GM12878 (cell line): ENCODE measurements at regions not wholly inside any gene's neighbourhood (a gene's known extent, or its start where the extent isn't known, plus 50 kb on each side); places are given as distances from the start of the nearest gene placed in this dataset.

Experiments
- ATAC-seq: fragments of 200-7000 bp; cut with Tn5 transposase; 3 replicates; pipeline ENCODE4 v1.9.1; 2020; ENCODE audit warnings: mild to moderate bottlenecking, moderate library complexity
- BruUV-seq: library from RNA; stranded (reverse); fragments of 400-500 nt; replicated peaks from 2 replicates; lab custom pipeline; 2021; lab: Mats Ljungman, UMichigan
- CTCF ChIA-PET: fragments of 300-600 bp; sonication (Branson Sonifier 250); formaldehyde crosslinking; extraction: SDS; loops from one replicate; lab custom pipeline; 2021; ENCODE audit warnings: inconsistent platforms; lab: Yijun Ruan, JAX
- POLR2A ChIA-PET: fragments of 350-600 bp; formaldehyde crosslinking; extraction: SDS; loops from one replicate; lab custom pipeline; 2021; ENCODE audit warnings: inconsistent platforms; lab: Charles Lee
- RAD21 ChIA-PET: fragments of 300-600 bp; sonication (Branson Sonifier 250); formaldehyde crosslinking; loops from one replicate; lab custom pipeline; 2023; ENCODE audit warnings: antibody characterized with exemption; ENCODE audit not compliant: unreplicated experiment; lab: Charles Lee
- SMC1A ChIA-PET: fragments of 300-600 bp; sonication (Branson Sonifier 250); formaldehyde crosslinking; loops from one replicate; lab custom pipeline; 2023; ENCODE audit not compliant: unreplicated experiment, uncharacterized antibody; lab: Charles Lee
- DNase-seq: peaks from one replicate; pipeline ENCODE4 v3.0.0-alpha.2; 2011; ENCODE audit warnings: low read depth, low spot score
- FAIRE-seq: peaks from 3 replicates; lab custom pipeline; 2011; peaks lifted over from hg19 to GRCh38; lab: Jason Lieb, UNC
- H2AFZ ChIP-seq: 2 replicates; pipeline ENCODE4 v1.6.0; 2011; ENCODE audit warnings: low read depth, low read length, control low read depth; ENCODE audit not compliant: control insufficient read depth
- H3K27ac ChIP-seq: 2 replicates; pipeline ENCODE4 v1.5.1; 2011; ENCODE audit warnings: control low read depth; ENCODE audit not compliant: control insufficient read depth, insufficient read depth
- H3K27me3 ChIP-seq, 2 experiments: replicated peaks in 1 of 2; 2 replicates each; pipeline versions ENCODE4 v1.6.0 to v1.6.1; 2011; ENCODE audit warnings: low read length in 1 of 2; ENCODE audit not compliant: control insufficient read depth in 2 of 2, insufficient read depth in 2 of 2
- H3K36me3 ChIP-seq, 2 experiments: 2 replicates each; pipeline ENCODE4 v1.5.1; 2011; ENCODE audit warnings: low read length in 1 of 2; ENCODE audit not compliant: control insufficient read depth in 2 of 2, insufficient read depth in 2 of 2
- H3K4me1 ChIP-seq: 2 replicates; pipeline ENCODE4 v1.6.1; 2011; ENCODE audit warnings: mild to moderate bottlenecking, low read length, moderate library complexity, mixed read lengths; ENCODE audit not compliant: control insufficient read depth, insufficient read depth
- H3K4me2 ChIP-seq: 2 replicates; pipeline ENCODE4 v1.6.0; 2011; ENCODE audit warnings: control low read depth; ENCODE audit not compliant: control insufficient read depth, insufficient read depth
- H3K4me3 ChIP-seq: fragments of 200-600 bp; sonication (generic); 2 replicates; pipeline ENCODE4 v1.5.1; 2016
- H3K79me2 ChIP-seq: 2 replicates; pipeline ENCODE4 v1.6.0; 2011; ENCODE audit warnings: low read length; ENCODE audit not compliant: control insufficient read depth, insufficient read depth
- H3K9ac ChIP-seq: 2 replicates; pipeline ENCODE4 v1.8.0; 2011; ENCODE audit warnings: low read length, control low read depth, mixed read lengths; ENCODE audit not compliant: control insufficient read depth, insufficient read depth
- H3K9me3 ChIP-seq: replicated peaks from 3 replicates; pipeline ENCODE4 v1.5.1; 2011; ENCODE audit warnings: mild to moderate bottlenecking, low read length; ENCODE audit not compliant: control insufficient read depth, insufficient read depth
- H4K20me1 ChIP-seq: 2 replicates; pipeline ENCODE4 v1.6.0; 2011; ENCODE audit not compliant: control insufficient read depth, insufficient read depth
- BRCA1 ChIP-seq: IDR thresholded peaks from 2 replicates; pipeline ENCODE4 v1.6.1; 2011; ENCODE audit warnings: low read depth, low read length, improper control_type of control experiment
- HCFC1 ChIP-seq: fragments of 150-350 bp; IDR thresholded peaks from 2 replicates; pipeline ENCODE4 v1.6.1; 2014; ENCODE audit warnings: low read length
- IKZF1 ChIP-seq: fragments of 450-650 bp; conservative IDR thresholded peaks from 2 replicates; pipeline ENCODE4 v1.6.1; 2017; ENCODE audit warnings: antibody characterized with exemption, mild to moderate bottlenecking
- NFIC ChIP-seq: IDR thresholded peaks from 2 replicates; pipeline ENCODE4 v1.6.1; 2012; ENCODE audit warnings: low read depth, mild to moderate bottlenecking, inconsistent platforms, low read length, moderate library complexity
- NFXL1 ChIP-seq: fragments of 450-650 bp; IDR thresholded peaks from 2 replicates; pipeline ENCODE4 v1.6.1; 2017; ENCODE audit warnings: antibody characterized with exemption, mild to moderate bottlenecking, borderline replicate concordance
- NFYB ChIP-seq: IDR thresholded peaks from 2 replicates; pipeline ENCODE4 v1.6.1; 2011; ENCODE audit warnings: low read depth, mild to moderate bottlenecking, low read length, improper control_type of control experiment, moderate library complexity; ENCODE audit not compliant: insufficient read depth
- WRNIP1 ChIP-seq: IDR thresholded peaks from 2 replicates; pipeline ENCODE4 v1.6.1; 2011; ENCODE audit warnings: low read depth, low read length, improper control_type of control experiment, borderline replicate concordance
- WGBS: methylation state at CpG from one replicate; pipeline ENCODE4 v1.1.6; 2016; ENCODE audit warnings: low lambda C conversion rate; ENCODE audit not compliant: insufficient replicate concordance, insufficient coverage; ENCODE audit errors: missing lambda C conversion rate; 5-methylcytosine and 5-hydroxymethylcytosine counted together
- in situ Hi-C: fragments of 300-500 bp; cut with MboI; formaldehyde crosslinking; loops from 9 replicates; pipeline ENCODE4 v1.14.3; 2018; ENCODE audit warnings: mixed read lengths
- intact Hi-C: fragments of 100-400 bp; cut with micrococcal nuclease; formaldehyde crosslinking; loops from one replicate; pipeline ENCODE4 v1.14.2; 2022; ENCODE audit not compliant: unreplicated experiment
- TF ChIP-seq, protein P1 (sequence below): IDR thresholded peaks from 2 replicates; pipeline ENCODE4 v1.6.1; 2011; ENCODE audit warnings: borderline replicate concordance, low read depth, mild to moderate bottlenecking, moderate library complexity, low read length; ENCODE audit not compliant: insufficient read depth, poor library complexity, severe bottlenecking
- TF ChIP-seq, protein P2 (sequence below): fragments of 450-650 bp; IDR thresholded peaks from 2 replicates; pipeline ENCODE4 v1.6.1; 2017; ENCODE audit warnings: mild to moderate bottlenecking, moderate library complexity
- TF ChIP-seq, protein P3 (sequence below): IDR thresholded peaks from 2 replicates; pipeline ENCODE4 v1.6.1; 2012; ENCODE audit warnings: mild to moderate bottlenecking, low read depth, low read length
- TF ChIP-seq, protein P4 (sequence below): IDR thresholded peaks from 2 replicates; pipeline ENCODE4 v1.6.1; 2012; ENCODE audit warnings: low read length, inconsistent platforms

DNA sequence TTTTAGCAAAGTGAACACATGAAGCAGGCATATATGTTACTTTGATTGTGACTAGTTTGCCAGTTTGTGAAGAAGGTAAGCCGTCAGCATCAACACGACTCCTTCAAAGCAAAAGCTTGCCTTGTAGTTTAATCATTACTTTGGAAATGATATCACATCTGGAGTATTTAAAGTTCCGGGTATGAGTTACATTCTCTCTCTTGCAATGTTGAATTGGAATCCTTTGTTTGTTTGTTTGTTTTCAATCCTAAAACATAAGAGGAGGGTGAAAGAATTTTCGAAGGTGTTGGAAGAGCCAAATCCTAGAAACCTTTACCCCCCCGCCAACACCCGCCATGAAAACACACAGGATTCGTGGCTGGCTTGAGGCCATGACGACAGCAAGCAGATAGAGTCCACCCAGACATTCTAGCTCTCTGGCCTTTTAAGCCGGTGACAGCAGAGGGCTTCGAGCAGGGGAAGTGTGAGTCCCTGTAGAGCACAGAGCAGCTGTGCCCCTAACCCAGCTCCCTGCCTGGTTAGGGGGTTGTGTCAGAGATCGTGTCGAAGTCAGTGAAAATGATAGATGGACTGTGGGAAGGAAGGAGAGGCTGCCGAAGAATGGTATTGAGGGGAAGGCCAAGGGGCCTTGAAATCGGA is 103.8 kb upstream of the SMIM21 start:
- SMC1A ChIA-PET: no interaction called here
- Histone ChIP-seq H3K9me3 (no peaks in the 10 kb centered on the region), H3K9ac (no peak overlapping the region), H3K27ac (no peak overlapping the region), H3K79me2 (no peaks in the 10 kb centered on the region), H3K36me3 (no peaks in the 10 kb centered on the region), H3K4me1 (no peaks in the 10 kb centered on the region), H3K27me3 (peaks cover 0 to 2% of the 10 kb centered on the region in 2 experiments; a peak in 1 of 4 replicates), H2AFZ (no peak overlapping the region), H3K4me2 (no peak overlapping the region), H4K20me1 (no peaks in the 10 kb centered on the region), H3K4me3 (no peak overlapping the region)
- no TSS peak for BruUV-seq
- POLR2A ChIA-PET: no interaction called here
- FAIRE-seq: no peak
- RAD21 ChIA-PET: no interaction called here
- CTCF ChIA-PET: no interaction called here
- intact Hi-C loops (no loop called here), in situ Hi-C loops (no loop called here)
- 39% methylated on average over 14 of the region's 14 CpGs for WGBS
- DNase-seq: no peak
- no peak for ATAC-seq
- no peak for TF ChIP-seq IKZF1
- no peak for TF ChIP-seq HCFC1
- TF ChIP-seq BRCA1: no peak
- TF ChIP-seq, protein P1, sequence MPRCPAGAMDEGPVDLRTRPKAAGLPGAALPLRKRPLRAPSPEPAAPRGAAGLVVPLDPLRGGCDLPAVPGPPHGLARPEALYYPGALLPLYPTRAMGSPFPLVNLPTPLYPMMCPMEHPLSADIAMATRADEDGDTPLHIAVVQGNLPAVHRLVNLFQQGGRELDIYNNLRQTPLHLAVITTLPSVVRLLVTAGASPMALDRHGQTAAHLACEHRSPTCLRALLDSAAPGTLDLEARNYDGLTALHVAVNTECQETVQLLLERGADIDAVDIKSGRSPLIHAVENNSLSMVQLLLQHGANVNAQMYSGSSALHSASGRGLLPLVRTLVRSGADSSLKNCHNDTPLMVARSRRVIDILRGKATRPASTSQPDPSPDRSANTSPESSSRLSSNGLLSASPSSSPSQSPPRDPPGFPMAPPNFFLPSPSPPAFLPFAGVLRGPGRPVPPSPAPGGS: no peak
- TF ChIP-seq, protein P2, sequence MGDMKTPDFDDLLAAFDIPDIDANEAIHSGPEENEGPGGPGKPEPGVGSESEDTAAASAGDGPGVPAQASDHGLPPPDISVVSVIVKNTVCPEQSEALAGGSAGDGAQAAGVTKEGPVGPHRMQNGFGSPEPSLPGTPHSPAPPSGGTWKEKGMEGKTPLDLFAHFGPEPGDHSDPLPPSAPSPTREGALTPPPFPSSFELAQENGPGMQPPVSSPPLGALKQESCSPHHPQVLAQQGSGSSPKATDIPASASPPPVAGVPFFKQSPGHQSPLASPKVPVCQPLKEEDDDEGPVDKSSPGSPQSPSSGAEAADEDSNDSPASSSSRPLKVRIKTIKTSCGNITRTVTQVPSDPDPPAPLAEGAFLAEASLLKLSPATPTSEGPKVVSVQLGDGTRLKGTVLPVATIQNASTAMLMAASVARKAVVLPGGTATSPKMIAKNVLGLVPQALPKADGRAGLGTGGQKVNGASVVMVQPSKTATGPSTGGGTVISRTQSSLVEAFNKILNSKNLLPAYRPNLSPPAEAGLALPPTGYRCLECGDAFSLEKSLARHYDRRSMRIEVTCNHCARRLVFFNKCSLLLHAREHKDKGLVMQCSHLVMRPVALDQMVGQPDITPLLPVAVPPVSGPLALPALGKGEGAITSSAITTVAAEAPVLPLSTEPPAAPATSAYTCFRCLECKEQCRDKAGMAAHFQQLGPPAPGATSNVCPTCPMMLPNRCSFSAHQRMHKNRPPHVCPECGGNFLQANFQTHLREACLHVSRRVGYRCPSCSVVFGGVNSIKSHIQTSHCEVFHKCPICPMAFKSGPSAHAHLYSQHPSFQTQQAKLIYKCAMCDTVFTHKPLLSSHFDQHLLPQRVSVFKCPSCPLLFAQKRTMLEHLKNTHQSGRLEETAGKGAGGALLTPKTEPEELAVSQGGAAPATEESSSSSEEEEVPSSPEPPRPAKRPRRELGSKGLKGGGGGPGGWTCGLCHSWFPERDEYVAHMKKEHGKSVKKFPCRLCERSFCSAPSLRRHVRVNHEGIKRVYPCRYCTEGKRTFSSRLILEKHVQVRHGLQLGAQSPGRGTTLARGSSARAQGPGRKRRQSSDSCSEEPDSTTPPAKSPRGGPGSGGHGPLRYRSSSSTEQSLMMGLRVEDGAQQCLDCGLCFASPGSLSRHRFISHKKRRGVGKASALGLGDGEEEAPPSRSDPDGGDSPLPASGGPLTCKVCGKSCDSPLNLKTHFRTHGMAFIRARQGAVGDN: no peak
- TF ChIP-seq NFYB: no peak
- no peak for TF ChIP-seq NFXL1
- TF ChIP-seq, protein P3, sequence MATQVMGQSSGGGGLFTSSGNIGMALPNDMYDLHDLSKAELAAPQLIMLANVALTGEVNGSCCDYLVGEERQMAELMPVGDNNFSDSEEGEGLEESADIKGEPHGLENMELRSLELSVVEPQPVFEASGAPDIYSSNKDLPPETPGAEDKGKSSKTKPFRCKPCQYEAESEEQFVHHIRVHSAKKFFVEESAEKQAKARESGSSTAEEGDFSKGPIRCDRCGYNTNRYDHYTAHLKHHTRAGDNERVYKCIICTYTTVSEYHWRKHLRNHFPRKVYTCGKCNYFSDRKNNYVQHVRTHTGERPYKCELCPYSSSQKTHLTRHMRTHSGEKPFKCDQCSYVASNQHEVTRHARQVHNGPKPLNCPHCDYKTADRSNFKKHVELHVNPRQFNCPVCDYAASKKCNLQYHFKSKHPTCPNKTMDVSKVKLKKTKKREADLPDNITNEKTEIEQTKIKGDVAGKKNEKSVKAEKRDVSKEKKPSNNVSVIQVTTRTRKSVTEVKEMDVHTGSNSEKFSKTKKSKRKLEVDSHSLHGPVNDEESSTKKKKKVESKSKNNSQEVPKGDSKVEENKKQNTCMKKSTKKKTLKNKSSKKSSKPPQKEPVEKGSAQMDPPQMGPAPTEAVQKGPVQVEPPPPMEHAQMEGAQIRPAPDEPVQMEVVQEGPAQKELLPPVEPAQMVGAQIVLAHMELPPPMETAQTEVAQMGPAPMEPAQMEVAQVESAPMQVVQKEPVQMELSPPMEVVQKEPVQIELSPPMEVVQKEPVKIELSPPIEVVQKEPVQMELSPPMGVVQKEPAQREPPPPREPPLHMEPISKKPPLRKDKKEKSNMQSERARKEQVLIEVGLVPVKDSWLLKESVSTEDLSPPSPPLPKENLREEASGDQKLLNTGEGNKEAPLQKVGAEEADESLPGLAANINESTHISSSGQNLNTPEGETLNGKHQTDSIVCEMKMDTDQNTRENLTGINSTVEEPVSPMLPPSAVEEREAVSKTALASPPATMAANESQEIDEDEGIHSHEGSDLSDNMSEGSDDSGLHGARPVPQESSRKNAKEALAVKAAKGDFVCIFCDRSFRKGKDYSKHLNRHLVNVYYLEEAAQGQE: no peak
- TF ChIP-seq NFIC: no peak
- no peak for TF ChIP-seq WRNIP1
- TF ChIP-seq, protein P4, sequence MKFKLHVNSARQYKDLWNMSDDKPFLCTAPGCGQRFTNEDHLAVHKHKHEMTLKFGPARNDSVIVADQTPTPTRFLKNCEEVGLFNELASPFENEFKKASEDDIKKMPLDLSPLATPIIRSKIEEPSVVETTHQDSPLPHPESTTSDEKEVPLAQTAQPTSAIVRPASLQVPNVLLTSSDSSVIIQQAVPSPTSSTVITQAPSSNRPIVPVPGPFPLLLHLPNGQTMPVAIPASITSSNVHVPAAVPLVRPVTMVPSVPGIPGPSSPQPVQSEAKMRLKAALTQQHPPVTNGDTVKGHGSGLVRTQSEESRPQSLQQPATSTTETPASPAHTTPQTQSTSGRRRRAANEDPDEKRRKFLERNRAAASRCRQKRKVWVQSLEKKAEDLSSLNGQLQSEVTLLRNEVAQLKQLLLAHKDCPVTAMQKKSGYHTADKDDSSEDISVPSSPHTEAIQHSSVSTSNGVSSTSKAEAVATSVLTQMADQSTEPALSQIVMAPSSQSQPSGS: no peak
